H1 (cell line): ENCODE measurements at regions not wholly inside any gene's neighbourhood (a gene's known extent, or its start where the extent isn't known, plus 50 kb on each side); places are given as distances from the start of the nearest gene placed in this dataset.
A peak's percentile ranks its signal among the peaks of the same experiment; 100 is the strongest.

Source experiments
- CTCF ChIA-PET: fragments of 300-600 bp; sonication (Branson Sonifier 250); formaldehyde crosslinking; loops from one replicate; lab custom pipeline; 2021; ENCODE audit not compliant: partially characterized antibody; lab: Charles Lee
- POLR2A ChIA-PET: fragments of 300-600 bp; sonication (Branson Sonifier 250); formaldehyde crosslinking; loops from one replicate; lab custom pipeline; 2021; ENCODE audit warnings: inconsistent platforms; ENCODE audit not compliant: partially characterized antibody; lab: Charles Lee
- DNase-seq, 2 experiments: peaks; one replicate each; pipeline versions ENCODE4 v3.0.0 to v3.0.0-alpha.2; 2010 to 2022; ENCODE audit warnings: low spot score in 2 of 2, low read depth in 1 of 2, mixed read lengths in 1 of 2
- FAIRE-seq: peaks from 2 replicates; lab custom pipeline; 2011; peaks lifted over from hg19 to GRCh38; lab: Jason Lieb, UNC
- H2AFZ ChIP-seq: 2 replicates; pipeline ENCODE4 v1.8.1; 2012; ENCODE audit warnings: low read length, inconsistent platforms
- H2AK5ac ChIP-seq: 2 replicates; pipeline ENCODE4 v1.6.1; 2013; ENCODE audit warnings: low read depth, low read length
- H2BK120ac ChIP-seq: replicated peaks from 2 replicates; pipeline ENCODE3; 2013; ENCODE audit warnings: low read depth, low read length, inconsistent platforms
- H2BK12ac ChIP-seq: 2 replicates; pipeline ENCODE4 v1.6.1; 2013; ENCODE audit warnings: low read depth, low read length
- H2BK15ac ChIP-seq: 2 replicates; pipeline ENCODE4 v1.6.1; 2013; ENCODE audit warnings: low read length
- H2BK20ac ChIP-seq: 2 replicates; pipeline ENCODE4 v1.6.1; 2013; ENCODE audit warnings: low read length
- H2BK5ac ChIP-seq: 2 replicates; pipeline ENCODE4 v1.6.1; 2013; ENCODE audit warnings: low read depth, low read length
- H3K14ac ChIP-seq: 2 replicates; pipeline ENCODE4 v1.6.1; 2013; ENCODE audit warnings: inconsistent platforms; ENCODE audit not compliant: insufficient read length
- H3K18ac ChIP-seq: 2 replicates; pipeline ENCODE4 v1.6.1; 2013; ENCODE audit warnings: low read length; ENCODE audit errors: extremely low read depth
- H3K23ac ChIP-seq: 2 replicates; pipeline ENCODE4 v1.6.1; 2013; ENCODE audit warnings: inconsistent platforms; ENCODE audit not compliant: insufficient read length
- H3K23me2 ChIP-seq: 2 replicates; pipeline ENCODE4 v1.6.1; 2013; ENCODE audit warnings: low read depth, low read length
- H3K27ac ChIP-seq: 2 replicates; pipeline ENCODE4 v1.6.1; 2011; ENCODE audit warnings: low read depth, low read length, inconsistent platforms
- H3K27me3 ChIP-seq, 4 experiments: replicated peaks in 1 of 4; 1 replicate in 1 of 4; 2 replicates in 3 of 4; pipeline versions ENCODE4 v1.6.1 to v1.8.1; 2011 to 2013; ENCODE audit warnings: low read length in 3 of 4, mild to moderate bottlenecking in 3 of 4, inconsistent platforms in 2 of 4, mixed read lengths in 2 of 4, moderate library complexity in 1 of 4; ENCODE audit not compliant: control insufficient read depth in 3 of 4, insufficient read depth in 3 of 4; ENCODE audit errors: extremely low read depth in 1 of 4
- H3K36me3 ChIP-seq, 4 experiments: 2 replicates each; pipeline versions ENCODE4 v1.6.1 to v1.8.1; 2011 to 2013; ENCODE audit warnings: mild to moderate bottlenecking in 4 of 4, low read length in 3 of 4, moderate library complexity in 2 of 4, control low read depth in 1 of 4, inconsistent platforms in 1 of 4; ENCODE audit not compliant: insufficient read depth in 4 of 4, control insufficient read depth in 2 of 4
- H3K4ac ChIP-seq: replicated peaks from 2 replicates; pipeline ENCODE3; 2013; ENCODE audit warnings: low read length, low read depth, mixed read lengths, inconsistent platforms; ENCODE audit not compliant: insufficient read length
- H3K4me1 ChIP-seq, 4 experiments: replicated peaks in 1 of 4; 1 replicate in 1 of 4; 2 replicates in 3 of 4; pipeline versions ENCODE4 v1.6.1 to v1.8.1; 2011 to 2013; ENCODE audit warnings: low read length in 3 of 4, inconsistent platforms in 2 of 4, mixed read lengths in 1 of 4; ENCODE audit not compliant: insufficient read depth in 4 of 4, control insufficient read depth in 3 of 4
- H3K4me2 ChIP-seq, 2 experiments: 2 replicates each; pipeline versions ENCODE4 v1.6.1 to v1.8.1; 2011 to 2013; ENCODE audit warnings: low read depth in 2 of 2, low read length in 2 of 2, control low read depth in 1 of 2, inconsistent platforms in 1 of 2, mild to moderate bottlenecking in 1 of 2; ENCODE audit not compliant: insufficient read depth in 1 of 2
- H3K4me3 ChIP-seq, 4 experiments: fragments of 200-600, 300-600 bp in 1 of 4; sonication (generic), shearing (Covaris generic), sonication (Bioruptor Twin) in 1 of 4; 2 replicates each; pipeline versions ENCODE4 v1.5.1 to v1.8.1; 2011 to 2016; ENCODE audit warnings: low read length in 4 of 4, low read depth in 3 of 4, control low read depth in 2 of 4, inconsistent platforms in 2 of 4, mild to moderate bottlenecking in 2 of 4, mixed read lengths in 1 of 4, moderate library complexity in 1 of 4; ENCODE audit not compliant: insufficient read depth in 2 of 4; ENCODE audit errors: extremely low read depth in 1 of 4
- H3K56ac ChIP-seq: replicated peaks from 2 replicates; pipeline ENCODE3; 2013; ENCODE audit warnings: low read depth, mild to moderate bottlenecking, mixed read lengths, low read length, inconsistent platforms; ENCODE audit not compliant: insufficient read length
- H3K79me1 ChIP-seq: 2 replicates; pipeline ENCODE4 v1.6.1; 2013; ENCODE audit warnings: low read depth, low read length, control low read depth
- H3K79me2 ChIP-seq, 2 experiments: 2 replicates each; pipeline versions ENCODE4 v1.6.1 to v1.8.1; 2012 to 2013; ENCODE audit warnings: low read length in 2 of 2, mild to moderate bottlenecking in 2 of 2, inconsistent platforms in 1 of 2; ENCODE audit not compliant: insufficient read depth in 2 of 2, control insufficient read depth in 1 of 2
- H3K9ac ChIP-seq, 4 experiments: replicated peaks in 1 of 4; 1 replicate in 1 of 4; 2 replicates in 3 of 4; pipeline versions ENCODE4 v1.6.1 to v1.8.1; 2011 to 2013; ENCODE audit warnings: low read depth in 3 of 4, low read length in 3 of 4, control low read depth in 2 of 4, mild to moderate bottlenecking in 2 of 4, moderate library complexity in 2 of 4, inconsistent platforms in 1 of 4; ENCODE audit errors: extremely low read depth in 1 of 4
- H3K9me3 ChIP-seq, 2 experiments: 2 replicates each; pipeline versions ENCODE4 v1.6.1 to v1.8.1; 2012 to 2013; ENCODE audit warnings: mild to moderate bottlenecking in 2 of 2, moderate library complexity in 2 of 2, control low read depth in 1 of 2, inconsistent platforms in 1 of 2, low read depth in 1 of 2, low read length in 1 of 2, mixed read lengths in 1 of 2; ENCODE audit not compliant: insufficient read depth in 2 of 2
- H4K20me1 ChIP-seq, 2 experiments: replicated peaks in 1 of 2; 2 replicates each; pipeline versions ENCODE3 to v1.8.1; 2011 to 2013; ENCODE audit warnings: inconsistent platforms in 2 of 2, low read length in 2 of 2, mild to moderate bottlenecking in 1 of 2; ENCODE audit not compliant: insufficient read depth in 2 of 2, control insufficient read depth in 1 of 2
- H4K5ac ChIP-seq: 2 replicates; pipeline ENCODE4 v1.6.1; 2013; ENCODE audit warnings: low read length, low read depth, mixed read lengths, inconsistent platforms; ENCODE audit not compliant: insufficient read length
- H4K8ac ChIP-seq: 2 replicates; pipeline ENCODE4 v1.8.0; 2013; ENCODE audit warnings: mild to moderate bottlenecking, moderate library complexity, low read length, inconsistent platforms; ENCODE audit not compliant: insufficient read depth; ENCODE audit errors: extremely low read depth
- H4K91ac ChIP-seq: replicated peaks from 2 replicates; pipeline ENCODE3; 2013; ENCODE audit warnings: low read length, mixed read lengths, inconsistent platforms; ENCODE audit not compliant: insufficient read length
- CTCF ChIP-seq, 3 experiments: IDR thresholded peaks; 1 replicate in 2 of 3; 2 replicates in 1 of 3; pipeline versions ENCODE4 v1.5.1 to v1.6.1; 2011; ENCODE audit warnings: low read length in 3 of 3, mild to moderate bottlenecking in 3 of 3, inconsistent platforms in 2 of 3, low read depth in 1 of 3, moderate library complexity in 1 of 3; ENCODE audit not compliant: insufficient read depth in 1 of 3; ENCODE audit errors: control extremely low read depth in 1 of 3
- EGR1 ChIP-seq: IDR thresholded peaks from 2 replicates; pipeline ENCODE4 v1.6.1; 2011; ENCODE audit warnings: low read depth, low read length, borderline replicate concordance
- RAD21 ChIP-seq, 2 experiments: IDR thresholded peaks in 1 of 2; conservative IDR thresholded peaks in 1 of 2; 2 replicates each; pipeline ENCODE4 v1.6.1; 2011; ENCODE audit warnings: low read depth in 2 of 2, low read length in 2 of 2, improper control_type of control experiment in 1 of 2, inconsistent platforms in 1 of 2, mild to moderate bottlenecking in 1 of 2, moderate library complexity in 1 of 2
- WGBS, 2 experiments: shearing (Covaris generic) in 1 of 2; methylation state at CpG; one replicate each; pipeline versions ENCODE4 v1.1.6 to v1.1.7; 2013 to 2015; ENCODE audit warnings: low lambda C conversion rate in 2 of 2, mixed read lengths in 2 of 2, inconsistent platforms in 1 of 2, low coverage in 1 of 2, missing lambda C conversion rate in 1 of 2; ENCODE audit not compliant: insufficient replicate concordance in 2 of 2, insufficient coverage in 1 of 2, insufficient read length in 1 of 2; ENCODE audit errors: extremely low coverage in 1 of 2, missing lambda C conversion rate in 1 of 2; 5-methylcytosine and 5-hydroxymethylcytosine counted together

- H3K27me3 ChIP-seq, result peaks cover 0 to 1% (median 0%) of the 10 kb centered on the region in 4 experiments; a peak in 1 of 7 replicates
- no peak overlapping the region for H3K4ac ChIP-seq
- H3K4me3 ChIP-seq, result no peak overlapping the region
- ChIA-PET CTCF (interaction anchor here (0.8 to 2.2 kb wide), 11 partner anchors 9 to 407 kb away, joined by 3 to 12 read pairs (median 4); no protein-coding TSS in a partner anchor), POLR2A (no interaction called here)
- H3K18ac ChIP-seq, result no peak overlapping the region
- no peaks in the 10 kb centered on the region for H3K36me3 ChIP-seq
- H2BK120ac ChIP-seq, result no peak overlapping the region
- no peak overlapping the region for H2BK12ac ChIP-seq
- no peaks in the 10 kb centered on the region for H3K79me2 ChIP-seq
- TF ChIP-seq CTCF (IDR thresholded peaks at IDR 0.05; ENCODE audit: control extremely low read depth in 1 of 3, insufficient read depth in 1 of 3, low read depth in 1 of 3, low read length in 3 of 3), result peak in 1 of 3 experiments; percentile 4; a peak in 1 of 4 replicates
- peak in 1 of 2 experiments; percentile 18; a peak in 2 of 4 replicates for TF ChIP-seq RAD21 (IDR thresholded peaks at IDR 0.05 in 1 of 2, conservative IDR thresholded peaks at IDR 0.05 in 1 of 2; ENCODE audit: low read depth in 2 of 2, low read length in 2 of 2)
- TF ChIP-seq EGR1, result no peak
- no peak overlapping the region for H2BK5ac ChIP-seq
- no peak overlapping the region for H2BK15ac ChIP-seq
- H2BK20ac ChIP-seq, result no peak overlapping the region
- no peak overlapping the region for H3K56ac ChIP-seq
- H3K23me2 ChIP-seq, result no peaks in the 10 kb centered on the region
- H3K23ac ChIP-seq, result no peak overlapping the region
- H4K20me1 ChIP-seq, result no peaks in the 10 kb centered on the region
- H3K9ac ChIP-seq, result no peak overlapping the region
- FAIRE-seq, result no peak
- WGBS, 2 experiments, result 35% methylated on average over 1 of the region's 1 CpG; no CpG with 5 or more reads in 1 of the 2 experiments
- H3K9me3 ChIP-seq, result no peaks in the 10 kb centered on the region
- H3K14ac ChIP-seq, result no peak overlapping the region
- H3K4me2 ChIP-seq, result no peak overlapping the region
- H2AK5ac ChIP-seq, result no peak overlapping the region
- no peaks in the 10 kb centered on the region for H3K79me1 ChIP-seq
- no peak overlapping the region for H4K5ac ChIP-seq
- no peaks in the 10 kb centered on the region for H3K4me1 ChIP-seq
- H3K27ac ChIP-seq, result no peak overlapping the region
- H4K8ac ChIP-seq, result no peak overlapping the region
- H4K91ac ChIP-seq, result no peak overlapping the region
- H2AFZ ChIP-seq, result no peak overlapping the region
- no peak for DNase-seq
Measured at GRCh38 chr11:93248602-93249001, 50.8 kb upstream of the SLC36A4 start.
